Suprapubic skin (tissue), 4 donors: ENCODE measurements at regions not wholly inside any gene's neighbourhood (a gene's known extent, or its start where the extent isn't known, plus 50 kb on each side); places are given as distances from the start of the nearest gene placed in this dataset.

ENCODE experiments used
- DNase-seq, 2 donors: peaks; one replicate each; pipeline ENCODE4 v3.0.0-alpha.2; 2019; ENCODE audit warnings: low spot score in 2 of 2
- H3K27ac ChIP-seq: fragments of 200-600 bp; sonication (generic); one replicate; pipeline ENCODE4 v1.5.1; 2019
- H3K27me3 ChIP-seq: fragments of 200-600 bp; sonication (generic); one replicate; pipeline ENCODE4 v1.5.1; 2019
- H3K36me3 ChIP-seq: fragments of 200-600 bp; sonication (generic); one replicate; pipeline ENCODE4 v1.5.1; 2019
- H3K4me1 ChIP-seq: fragments of 200-600 bp; sonication (generic); one replicate; pipeline ENCODE4 v1.5.1; 2019
- H3K4me3 ChIP-seq: fragments of 200-600 bp; sonication (generic); one replicate; pipeline ENCODE4 v1.5.1; 2019; ENCODE audit warnings: mild to moderate bottlenecking
- H3K9me3 ChIP-seq: fragments of 200-600 bp; sonication (generic); one replicate; pipeline ENCODE4 v1.5.1; 2019
- EP300 ChIP-seq: sonication (generic); formaldehyde crosslinking; IDR thresholded peaks from one replicate; pipeline ENCODE4 v1.6.1; 2017; ENCODE audit warnings: antibody characterized with exemption
- POLR2A ChIP-seq, 2 donors: fragments of 450-650 bp; IDR thresholded peaks; one replicate each; pipeline ENCODE4 v1.6.1; 2017; ENCODE audit warnings: antibody characterized with exemption in 2 of 2, mild to moderate bottlenecking in 2 of 2, moderate library complexity in 2 of 2
- POLR2AphosphoS5 ChIP-seq, 3 donors: sonication (generic); formaldehyde crosslinking; IDR thresholded peaks; one replicate each; pipeline ENCODE4 v1.6.1; 2017; ENCODE audit warnings: antibody characterized with exemption in 3 of 3
- WGBS: methylation state at CpG from one replicate; pipeline ENCODE4 v1.1.5; 2018; 5-methylcytosine and 5-hydroxymethylcytosine counted together
- TF ChIP-seq, protein P1 (sequence below), 2 donors: fragments of 200-600 bp in 1 of 2; fragments of 450-650 bp in 1 of 2; sonication (generic) in 1 of 2; IDR thresholded peaks; one replicate each; pipeline ENCODE4 v1.5.1; 2016 to 2019; ENCODE audit warnings: antibody characterized with exemption in 2 of 2, mild to moderate bottlenecking in 1 of 2, moderate library complexity in 1 of 2

DNA sequence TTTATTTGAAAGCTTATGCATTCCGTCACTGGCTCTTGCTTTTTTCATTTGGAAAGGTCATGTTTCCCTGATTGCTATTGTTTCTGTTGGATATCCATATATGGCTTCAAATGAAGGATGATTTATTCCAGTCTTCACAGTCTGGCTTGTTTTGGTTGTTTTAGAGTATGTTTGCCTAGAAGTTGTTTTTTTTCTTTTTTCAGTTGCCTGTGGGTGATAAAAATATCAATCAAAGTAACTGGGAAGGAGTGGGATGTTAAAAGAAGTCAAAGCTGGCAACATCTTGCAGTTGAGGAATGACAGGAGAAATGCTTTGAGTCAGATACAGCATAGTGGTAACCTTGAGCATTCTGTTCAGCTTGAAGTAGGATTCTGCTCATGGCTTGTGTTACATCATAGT is 610.5 kb downstream of the PLOD2 start:
- H3K9me3 ChIP-seq = no peaks in the 10 kb centered on the region
- 0% methylated on average over 1 of the region's 1 CpG for WGBS
- H3K4me3 ChIP-seq = no peak overlapping the region
- no peaks in the 10 kb centered on the region for H3K36me3 ChIP-seq
- no peaks in the 10 kb centered on the region for H3K4me1 ChIP-seq
- H3K27ac ChIP-seq = no peak overlapping the region
- H3K27me3 ChIP-seq = no peaks in the 10 kb centered on the region
- no peak for TF ChIP-seq POLR2AphosphoS5 (IDR thresholded peaks at IDR 0.05)
- TF ChIP-seq EP300 = no peak
- DNase-seq = no peak

GRCh38 chr3:145557405-145557804 is 603.6 kb downstream of the PLOD2 start:
- no peak overlapping the region for H3K4me3 ChIP-seq
- DNase-seq = no peak
- H3K4me1 ChIP-seq = no peaks in the 10 kb centered on the region
- no peaks in the 10 kb centered on the region for H3K27me3 ChIP-seq
- no peaks in the 10 kb centered on the region for H3K36me3 ChIP-seq
- WGBS = 8% methylated on average over 2 of the region's 2 CpGs
- no peak overlapping the region for H3K27ac ChIP-seq
- H3K9me3 ChIP-seq = no peaks in the 10 kb centered on the region
- TF ChIP-seq POLR2A (IDR thresholded peaks at IDR 0.05) (no peak), EP300 (no peak), POLR2AphosphoS5 (IDR thresholded peaks at IDR 0.05) (no peak)
- TF ChIP-seq, protein P1, sequence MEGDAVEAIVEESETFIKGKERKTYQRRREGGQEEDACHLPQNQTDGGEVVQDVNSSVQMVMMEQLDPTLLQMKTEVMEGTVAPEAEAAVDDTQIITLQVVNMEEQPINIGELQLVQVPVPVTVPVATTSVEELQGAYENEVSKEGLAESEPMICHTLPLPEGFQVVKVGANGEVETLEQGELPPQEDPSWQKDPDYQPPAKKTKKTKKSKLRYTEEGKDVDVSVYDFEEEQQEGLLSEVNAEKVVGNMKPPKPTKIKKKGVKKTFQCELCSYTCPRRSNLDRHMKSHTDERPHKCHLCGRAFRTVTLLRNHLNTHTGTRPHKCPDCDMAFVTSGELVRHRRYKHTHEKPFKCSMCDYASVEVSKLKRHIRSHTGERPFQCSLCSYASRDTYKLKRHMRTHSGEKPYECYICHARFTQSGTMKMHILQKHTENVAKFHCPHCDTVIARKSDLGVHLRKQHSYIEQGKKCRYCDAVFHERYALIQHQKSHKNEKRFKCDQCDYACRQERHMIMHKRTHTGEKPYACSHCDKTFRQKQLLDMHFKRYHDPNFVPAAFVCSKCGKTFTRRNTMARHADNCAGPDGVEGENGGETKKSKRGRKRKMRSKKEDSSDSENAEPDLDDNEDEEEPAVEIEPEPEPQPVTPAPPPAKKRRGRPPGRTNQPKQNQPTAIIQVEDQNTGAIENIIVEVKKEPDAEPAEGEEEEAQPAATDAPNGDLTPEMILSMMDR (IDR thresholded peaks at IDR 0.05) = no peak

GRCh38 chr3:145578471-145578870 is 582.5 kb downstream of the PLOD2 start:
- H3K4me3 ChIP-seq = no peak overlapping the region
- TF ChIP-seq POLR2AphosphoS5 (IDR thresholded peaks at IDR 0.05) (no peak), POLR2A (IDR thresholded peaks at IDR 0.05) (no peak), EP300 (no peak)
- TF ChIP-seq, protein P1 (IDR thresholded peaks at IDR 0.05) = no peak
- no peaks in the 10 kb centered on the region for H3K4me1 ChIP-seq
- 46% methylated on average over 1 of the region's 1 CpG for WGBS
- H3K36me3 ChIP-seq = no peaks in the 10 kb centered on the region
- no peak overlapping the region for H3K27ac ChIP-seq
- H3K27me3 ChIP-seq = no peaks in the 10 kb centered on the region
- no peak for DNase-seq
- no peaks in the 10 kb centered on the region for H3K9me3 ChIP-seq

GRCh38 chr3:145581694-145582093 is 579.3 kb downstream of the PLOD2 start:
- Histone ChIP-seq H3K27me3 (no peaks in the 10 kb centered on the region), H3K4me3 (no peak overlapping the region), H3K9me3 (no peaks in the 10 kb centered on the region), H3K27ac (no peak overlapping the region), H3K4me1 (no peaks in the 10 kb centered on the region), H3K36me3 (no peaks in the 10 kb centered on the region)
- DNase-seq = no peak
- TF ChIP-seq, protein P1 (IDR thresholded peaks at IDR 0.05) = no peak
- TF ChIP-seq POLR2AphosphoS5 (IDR thresholded peaks at IDR 0.05) (no peak), POLR2A (IDR thresholded peaks at IDR 0.05) (no peak), EP300 (no peak)

- no peak for DNase-seq
- Histone ChIP-seq H3K27me3 (no peaks in the 10 kb centered on the region), H3K36me3 (no peaks in the 10 kb centered on the region), H3K4me1 (no peaks in the 10 kb centered on the region), H3K9me3 (no peaks in the 10 kb centered on the region), H3K4me3 (no peak overlapping the region), H3K27ac (no peak overlapping the region)
- TF ChIP-seq POLR2AphosphoS5 (IDR thresholded peaks at IDR 0.05) (no peak), POLR2A (IDR thresholded peaks at IDR 0.05) (no peak), EP300 (no peak)
- TF ChIP-seq, protein P1 (IDR thresholded peaks at IDR 0.05) = no peak
These were observed 556.1 kb downstream of the PLOD2 start for GRCh38 chr3:145604851-145605250.

DNA sequence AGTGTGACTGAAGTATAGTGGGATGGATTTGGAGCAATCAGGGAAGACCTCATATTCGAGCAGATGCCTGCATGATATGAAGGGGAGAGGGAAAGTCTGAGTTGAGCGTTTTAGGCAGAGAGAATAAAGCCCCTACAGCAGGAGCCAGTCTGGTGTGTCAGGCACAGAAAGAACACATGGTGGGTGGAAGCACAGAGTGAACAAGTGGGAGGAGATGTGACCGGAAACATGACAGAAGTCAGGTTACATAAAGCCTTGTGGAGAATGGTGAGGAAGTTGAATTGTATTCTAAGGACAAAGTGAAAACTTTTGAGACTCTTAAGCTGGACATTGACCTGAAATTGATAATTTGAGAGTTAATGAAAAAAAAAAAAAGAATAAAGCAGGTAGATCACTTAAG is 541.0 kb downstream of the PLOD2 start:
- 54% methylated on average over 3 of the region's 3 CpGs for WGBS
- H3K36me3 ChIP-seq = no peaks in the 10 kb centered on the region
- no peak for DNase-seq
- no peaks in the 10 kb centered on the region for H3K9me3 ChIP-seq
- TF ChIP-seq EP300 (no peak), POLR2AphosphoS5 (IDR thresholded peaks at IDR 0.05) (no peak), POLR2A (IDR thresholded peaks at IDR 0.05) (no peak)
- TF ChIP-seq, protein P1 (IDR thresholded peaks at IDR 0.05) = no peak
- H3K4me3 ChIP-seq = no peak overlapping the region
- no peak overlapping the region for H3K27ac ChIP-seq
- no peaks in the 10 kb centered on the region for H3K27me3 ChIP-seq
- no peaks in the 10 kb centered on the region for H3K4me1 ChIP-seq
